HG03095 (cell line): ENCODE measurements at regions not wholly inside any gene's neighbourhood (a gene's known extent, or its start where the extent isn't known, plus 50 kb on each side); places are given as distances from the start of the nearest gene placed in this dataset.
A peak's percentile ranks its signal among the peaks of the same experiment; 100 is the strongest.
"Not testable (repeated sequence)": the region's sequence is repeated elsewhere in the genome, so short reads cannot be mapped to it uniquely, and the experiment has no call there.

ENCODE experiments used
- ATAC-seq: cut with Tn5 transposase; IDR thresholded peaks from one replicate; pipeline ENCODE4 v1.9.1; 2021; ENCODE audit warnings: moderate library complexity; ENCODE audit not compliant: unreplicated experiment

DNA sequence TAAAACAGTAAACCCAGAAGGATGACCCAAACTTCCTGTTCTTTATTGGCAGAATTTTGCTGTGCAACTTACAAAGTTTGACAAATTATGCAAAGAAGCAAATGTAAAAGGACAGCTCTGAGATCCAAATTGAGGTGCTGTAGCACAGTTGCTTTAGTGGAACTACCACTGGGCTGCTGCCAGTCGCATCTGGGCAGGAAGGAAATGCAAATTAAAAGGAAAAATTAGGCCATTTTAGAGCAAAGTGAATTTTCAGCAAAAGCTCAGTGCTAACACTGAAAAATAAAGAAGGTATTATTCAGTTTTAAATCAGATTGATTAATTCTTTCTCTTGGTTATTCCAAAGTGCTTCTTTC lies 104.5 kb downstream of the ZMAT3 start:
- ATAC-seq: peak; percentile 5

DNA sequence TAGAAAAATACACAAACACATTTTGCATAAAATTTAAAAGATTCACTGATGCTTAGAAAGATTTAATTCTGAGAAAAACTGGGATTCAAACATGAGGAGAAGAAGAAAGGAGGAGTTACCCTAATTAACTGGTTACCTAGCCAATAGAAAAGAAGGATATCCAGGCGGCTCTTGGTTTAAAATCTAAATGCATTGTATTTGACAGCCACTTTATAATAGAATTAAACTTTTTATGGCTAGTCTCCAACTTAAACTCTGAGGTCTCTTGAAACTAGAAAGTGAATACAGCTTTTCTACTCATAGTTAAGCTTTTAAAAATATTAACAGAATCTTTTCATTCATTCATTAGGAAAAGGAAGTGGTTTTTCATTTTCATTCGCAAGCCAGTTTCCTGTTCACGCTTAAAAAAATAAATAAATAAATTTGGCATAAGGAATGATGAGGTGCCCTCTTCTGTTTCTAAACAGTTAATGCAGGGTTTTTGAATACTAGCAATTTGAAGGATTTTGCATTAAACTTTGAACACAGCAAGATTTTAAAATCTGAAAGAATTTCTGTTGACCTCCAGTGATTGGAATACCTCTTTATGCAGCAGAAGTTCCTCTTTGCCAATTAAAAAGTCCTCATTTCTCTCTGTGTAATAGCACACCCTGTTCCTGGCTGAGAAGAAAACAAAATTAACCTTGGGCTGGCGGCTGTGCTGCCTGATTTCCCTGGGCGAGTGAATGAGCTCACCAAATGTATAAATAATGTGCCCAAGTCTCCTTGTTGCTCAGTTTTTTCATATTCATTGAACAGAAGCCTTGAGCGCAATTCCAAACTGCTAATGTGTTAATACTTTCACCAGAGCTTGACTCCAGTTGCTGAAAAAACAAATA lies 105.1 kb downstream of the ZMAT3 start:
- peak; percentile 42 for ATAC-seq

DNA sequence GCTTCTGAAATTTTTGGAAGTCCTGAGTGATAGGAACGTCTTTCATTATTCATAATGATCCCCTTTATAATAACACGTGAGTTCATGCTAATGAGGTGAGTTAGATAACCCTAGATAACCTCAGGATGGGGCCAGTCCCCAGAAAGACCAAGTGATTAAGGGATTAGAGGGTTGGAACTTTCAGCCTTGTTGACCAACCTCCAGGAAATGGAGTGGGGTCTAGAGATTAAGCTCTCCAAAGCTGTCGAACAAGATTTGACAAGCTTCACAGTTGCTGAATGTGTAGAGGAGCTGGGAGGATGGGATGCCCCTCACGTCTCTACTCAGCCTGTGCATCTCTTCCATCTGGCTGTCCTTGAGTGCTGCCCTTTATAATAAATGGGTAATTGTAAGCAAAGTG lies 107.1 kb downstream of the ZMAT3 start:
- no peak for ATAC-seq

DNA sequence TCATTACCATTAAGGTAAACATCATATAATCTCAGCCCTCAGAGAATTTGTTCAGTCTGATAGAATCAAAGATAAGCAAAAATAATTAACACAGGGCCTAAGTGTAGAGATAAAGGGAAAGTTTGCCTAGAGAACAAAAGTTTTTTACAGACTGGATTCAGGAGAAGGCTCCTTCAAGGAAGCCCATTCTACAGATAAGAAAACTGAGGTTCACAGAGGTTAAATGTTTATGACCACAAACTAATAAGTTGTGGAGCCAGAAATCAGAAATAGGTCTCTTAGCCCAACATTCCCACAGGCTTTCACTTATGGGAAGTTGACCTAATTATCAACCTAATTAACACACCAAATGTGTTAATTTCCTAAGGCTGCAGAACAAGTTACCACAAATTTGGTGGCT lies 110.7 kb downstream of the ZMAT3 start:
- ATAC-seq: no peak

DNA sequence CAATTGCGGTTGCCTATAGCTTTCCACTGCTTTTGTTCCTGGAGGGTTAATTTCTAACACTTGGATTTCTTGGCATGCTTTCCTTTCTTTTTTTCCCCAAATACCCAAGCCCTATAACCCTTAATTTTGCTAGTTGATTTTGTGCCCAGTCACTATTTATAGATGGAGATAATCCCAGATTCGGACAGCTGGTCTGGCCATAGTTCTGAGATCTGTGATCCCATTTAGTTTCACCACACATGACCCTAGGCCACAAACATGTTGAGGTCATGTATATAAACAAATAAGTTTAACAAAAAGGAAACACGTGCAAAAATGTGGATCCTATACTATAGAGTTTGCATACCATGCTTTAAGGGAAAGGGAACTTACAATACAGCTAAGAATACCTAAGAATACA lies 111.4 kb downstream of the ZMAT3 start:
- ATAC-seq: no peak

DNA sequence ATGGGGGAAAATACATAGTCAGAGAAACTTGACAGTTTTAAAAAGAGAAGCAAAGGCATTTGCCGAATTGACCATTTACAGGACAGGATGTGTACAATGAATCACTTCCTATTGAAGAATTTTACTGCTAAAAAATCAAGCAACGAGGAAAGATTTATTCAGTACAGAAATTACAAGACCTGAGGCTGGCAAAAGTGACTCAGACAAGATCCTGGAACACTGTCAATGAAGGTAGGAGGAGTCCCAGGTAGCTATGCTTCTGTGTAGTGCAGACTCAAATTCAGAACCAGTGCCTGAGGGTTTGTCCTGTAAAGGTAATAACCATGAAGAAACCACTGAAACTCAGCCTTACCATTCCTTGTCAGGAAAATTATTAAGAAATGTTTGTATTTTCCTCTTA lies 120.9 kb downstream of the ZMAT3 start:
- ATAC-seq: no peak

DNA sequence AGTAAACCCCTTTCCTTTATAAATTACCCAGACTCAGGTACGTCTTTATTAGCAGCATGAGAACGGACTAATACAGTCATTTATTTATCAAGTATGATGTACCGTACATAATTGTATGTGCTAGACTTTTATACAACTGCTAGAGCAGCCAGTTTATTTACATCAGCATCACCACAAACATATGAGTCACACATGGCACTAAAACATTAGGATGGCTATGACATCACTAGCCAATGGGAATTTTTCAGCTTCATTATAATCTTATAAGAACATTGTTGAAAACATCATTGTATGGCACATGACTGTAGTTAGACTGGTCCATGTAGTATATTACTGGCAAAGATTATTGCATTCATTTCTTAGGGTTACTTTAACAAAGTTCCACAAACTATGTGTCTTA lies 121.7 kb downstream of the ZMAT3 start:
- no peak for ATAC-seq

DNA sequence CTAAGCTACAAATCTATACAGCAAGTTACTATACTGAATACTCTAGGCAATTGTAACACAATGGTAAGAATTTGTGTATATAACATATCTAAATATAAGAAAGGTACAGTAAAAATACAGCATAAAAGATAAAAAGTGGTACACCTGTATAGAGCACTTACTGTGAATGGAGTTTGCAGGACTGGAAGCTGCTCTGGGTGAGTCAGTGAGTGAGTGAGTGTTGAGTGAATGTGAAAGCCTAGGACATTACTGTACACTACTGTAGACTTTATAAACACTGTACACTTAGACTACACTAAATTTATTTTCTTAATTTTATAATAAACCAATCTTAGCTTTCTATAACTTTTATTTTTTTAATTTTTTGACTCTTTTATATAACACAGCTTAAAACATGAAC lies 123.1 kb downstream of the ZMAT3 start:
- no peak for ATAC-seq

DNA sequence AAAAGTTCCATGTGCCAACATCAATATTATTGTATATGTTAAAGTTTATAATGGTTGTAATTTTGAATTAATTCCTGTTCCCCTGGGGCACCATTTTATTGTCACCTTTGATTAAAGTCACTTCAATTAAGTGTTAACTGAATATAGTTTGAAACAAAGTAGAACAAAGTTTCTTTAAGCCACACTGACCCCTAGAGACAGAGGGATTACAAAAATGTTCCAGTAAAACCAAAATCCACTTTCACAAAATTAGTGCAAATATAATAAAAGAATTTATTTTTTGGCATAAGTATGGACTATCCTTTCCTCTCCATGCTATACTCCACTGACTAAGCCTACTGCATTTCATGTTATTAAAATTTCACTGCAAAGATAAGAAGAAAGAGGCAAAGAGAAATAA lies 123.9 kb downstream of the ZMAT3 start:
- ATAC-seq: no peak

DNA sequence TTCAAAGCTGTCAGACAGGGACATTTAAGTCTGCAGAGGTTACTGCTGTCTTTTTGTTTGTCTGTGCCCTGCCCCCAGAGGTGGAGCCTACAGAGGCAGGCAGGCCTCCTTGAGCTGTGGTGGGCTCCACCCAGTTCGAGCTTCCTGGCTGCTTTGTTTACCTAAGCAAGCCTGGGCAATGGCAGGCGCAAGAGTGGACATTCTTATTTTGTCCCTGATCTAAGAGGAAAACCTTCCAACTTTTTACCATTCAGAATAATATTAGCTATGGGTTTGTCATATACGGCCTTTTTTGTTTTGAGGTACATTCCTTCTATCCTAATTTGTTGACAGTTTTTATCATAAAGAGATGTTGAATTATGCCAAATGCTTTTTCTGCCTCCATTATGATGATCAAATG lies 129.3 kb downstream of the ZMAT3 start:
- not testable (repeated sequence) for ATAC-seq

DNA sequence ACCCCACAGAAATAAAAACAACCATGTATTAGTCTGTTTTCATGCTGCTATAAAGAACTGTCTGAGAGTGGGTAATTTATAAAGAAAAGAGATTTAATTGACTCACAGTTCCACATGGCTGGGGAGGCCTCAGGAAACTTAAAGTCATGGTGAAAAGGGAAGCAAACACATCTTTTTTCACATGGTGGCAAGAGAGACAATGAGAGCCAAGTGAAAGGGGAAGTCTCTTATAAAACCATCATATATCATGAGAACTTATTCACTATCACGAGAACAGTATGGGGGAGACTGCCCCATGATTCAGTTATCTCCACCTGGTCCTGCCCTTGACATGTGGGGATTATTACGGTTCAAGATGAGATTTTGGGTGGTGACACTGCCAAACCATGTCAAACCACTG lies 141.5 kb downstream of the ZMAT3 start:
- ATAC-seq: no peak

DNA sequence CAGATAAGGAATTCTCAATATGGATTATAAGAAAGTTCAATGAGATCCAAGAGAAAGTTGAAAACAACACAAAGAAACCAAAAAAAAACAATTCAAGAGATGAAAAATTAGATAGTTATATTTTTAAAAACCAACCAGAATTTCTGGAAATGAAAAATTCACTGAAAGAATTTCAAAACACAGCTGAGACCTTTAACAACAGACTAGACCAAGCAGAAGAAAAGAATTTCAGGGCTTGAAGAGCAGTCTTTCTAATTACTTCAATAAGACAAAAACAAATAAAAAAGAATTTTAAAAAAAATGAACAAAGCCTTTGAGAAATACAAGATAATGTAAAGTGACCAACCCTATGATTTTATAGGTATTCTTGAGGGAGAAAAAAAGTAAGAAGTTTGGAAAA lies 155.4 kb downstream of the ZMAT3 start:
- no peak for ATAC-seq

DNA sequence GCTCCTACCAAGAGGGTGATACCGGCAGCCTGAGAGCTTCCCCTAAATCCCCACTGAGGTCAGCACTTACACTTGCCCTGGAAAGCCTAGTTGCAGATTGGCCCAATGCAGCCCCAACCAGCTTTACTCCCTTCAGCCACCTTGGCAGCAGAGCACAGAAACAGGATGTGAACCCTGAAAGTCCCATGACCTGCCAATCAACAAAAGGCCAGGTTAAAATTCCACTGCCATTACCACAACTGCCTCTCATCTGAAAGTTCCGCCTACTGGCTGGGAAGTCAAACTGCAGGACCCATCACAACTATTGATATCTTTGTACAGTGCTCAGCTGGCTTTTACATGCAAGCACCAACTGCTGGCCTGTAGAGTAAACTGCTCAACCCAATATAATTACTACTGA lies 156.2 kb downstream of the ZMAT3 start:
- no peak for ATAC-seq

DNA sequence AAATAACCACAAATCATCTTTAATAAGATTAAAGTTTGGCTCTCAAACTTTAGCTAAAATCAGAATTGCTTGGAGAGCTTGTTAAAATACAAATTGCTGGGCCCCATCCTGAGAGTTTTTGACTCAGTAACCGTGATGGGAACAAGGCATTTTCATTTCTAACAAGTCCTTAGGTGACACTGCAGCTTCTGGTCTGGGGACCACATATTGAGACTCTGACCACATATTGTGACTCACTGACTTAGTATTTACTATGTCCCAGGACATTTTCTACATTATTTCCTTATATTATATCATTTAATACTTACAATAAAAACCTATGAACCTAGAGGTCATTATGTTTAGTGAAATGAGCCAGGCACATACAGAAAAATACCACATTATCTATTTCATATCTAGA lies 164.5 kb downstream of the ZMAT3 start:
- no peak for ATAC-seq

DNA sequence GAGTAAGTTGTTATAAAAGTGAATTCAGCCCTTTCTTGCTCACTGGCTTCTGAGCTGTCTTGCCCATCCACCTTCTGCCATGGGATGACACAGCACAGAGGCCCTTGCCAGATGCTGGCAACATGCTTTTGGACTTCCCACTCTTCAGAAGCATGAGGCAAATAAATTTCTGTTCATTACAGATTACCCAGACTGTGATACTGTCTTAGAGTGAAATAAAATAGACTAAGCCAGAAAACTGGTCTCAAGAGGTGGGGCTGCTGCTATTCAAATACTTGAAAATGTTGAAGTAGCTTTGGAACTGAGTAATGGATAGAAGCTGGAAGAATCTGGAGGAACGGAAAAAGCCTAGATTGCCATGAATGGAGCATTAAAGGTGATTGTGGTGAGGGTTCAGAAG lies 170.4 kb downstream of the ZMAT3 start:
- no peak for ATAC-seq

DNA sequence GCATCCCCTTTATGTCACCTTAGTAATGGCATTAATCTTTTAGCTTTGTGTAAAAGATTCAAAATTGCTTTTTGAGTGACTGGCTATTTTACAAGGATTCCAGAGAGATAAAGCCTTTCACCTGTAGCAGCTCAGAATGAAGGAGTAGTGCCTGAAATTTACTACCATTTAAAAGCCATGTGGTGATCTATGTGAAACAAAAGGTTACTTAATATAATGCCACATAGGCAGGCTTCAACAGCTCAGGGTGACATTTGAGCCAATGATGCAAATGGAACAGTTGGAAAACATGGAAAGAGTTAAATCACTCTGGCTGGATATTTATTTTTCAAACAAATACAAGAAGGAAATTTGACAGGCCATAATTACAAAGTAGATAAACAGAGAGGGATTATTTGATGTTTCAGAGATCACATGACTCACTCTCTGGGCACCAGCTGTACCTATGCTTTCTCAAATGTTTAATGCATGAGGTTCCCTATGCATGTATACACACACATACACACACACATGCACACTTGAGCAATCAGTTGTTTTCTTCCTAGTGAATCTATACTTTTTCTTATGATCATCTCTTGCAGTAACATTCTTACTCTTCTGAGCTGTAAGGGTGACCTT lies 171.5 kb downstream of the ZMAT3 start:
- ATAC-seq: no peak

DNA sequence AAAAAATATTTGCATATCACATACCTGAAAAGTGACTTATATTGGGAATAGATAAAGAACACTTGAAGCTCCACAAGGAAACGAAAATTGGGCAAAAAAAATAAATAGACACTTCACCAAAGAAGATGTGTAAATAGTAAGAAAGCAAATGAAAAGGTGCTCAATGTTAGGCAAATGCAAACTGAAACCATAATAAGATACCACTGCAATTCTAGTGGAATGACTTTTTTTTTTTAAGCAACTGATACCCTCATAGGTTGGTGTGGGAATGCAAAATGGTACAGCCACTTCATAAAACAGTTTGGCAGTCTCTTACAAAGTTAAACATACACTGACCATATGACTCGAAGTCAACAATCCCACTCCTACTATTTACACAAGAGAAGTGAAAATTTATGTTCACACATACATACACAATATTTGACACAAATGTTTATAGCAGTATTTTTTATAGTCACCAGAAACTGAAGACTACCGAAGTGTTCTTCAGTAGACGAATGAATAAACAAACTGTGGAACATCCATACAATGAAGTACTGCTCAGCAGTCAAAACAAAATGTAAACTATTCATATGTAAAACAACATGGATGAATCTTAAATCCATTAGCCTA lies 176.3 kb downstream of the ZMAT3 start:
- no peak for ATAC-seq
